OCI-LY1 (cell line): ENCODE measurements at regions not wholly inside any gene's neighbourhood (a gene's known extent, or its start where the extent isn't known, plus 50 kb on each side); places are given as distances from the start of the nearest gene placed in this dataset.

Experiments used
- CTCF ChIP-seq: fragments of 200-600 bp; sonication (generic), shearing (Covaris generic); IDR thresholded peaks from 2 replicates; pipeline ENCODE4 v1.5.1; 2017; ENCODE audit warnings: mild to moderate bottlenecking, antibody characterized with exemption, low read length, moderate library complexity, mixed read lengths
- EZH2 ChIP-seq: fragments of 200-600 bp; sonication (generic), shearing (Covaris generic); IDR thresholded peaks from 2 replicates; pipeline ENCODE4 v1.8.0; 2017; ENCODE audit warnings: borderline replicate concordance, mixed run types, mild to moderate bottlenecking, antibody characterized with exemption, low read length, moderate library complexity, mixed read lengths

- TF ChIP-seq CTCF, result no peak
- TF ChIP-seq EZH2, result no peak
Observed at GRCh38 chr5:152288917-152289595, 116.0 kb downstream of the NMUR2 start.
